HEK293T (cell line): ENCODE measurements at regions not wholly inside any gene's neighbourhood (a gene's known extent, or its start where the extent isn't known, plus 50 kb on each side); places are given as distances from the start of the nearest gene placed in this dataset.

ENCODE experiments used
- CTBP1 ChIP-seq: fragments of 450-650 bp; IDR thresholded peaks from 2 replicates; pipeline ENCODE4 v1.6.1; 2016; ENCODE audit warnings: borderline replicate concordance
- FOXK2 ChIP-seq: fragments of 450-650 bp; IDR thresholded peaks from 2 replicates; pipeline ENCODE4 v1.6.1; 2016; ENCODE audit warnings: mild to moderate bottlenecking
- LEF1 ChIP-seq: fragments of 450-650 bp; IDR thresholded peaks from 2 replicates; pipeline ENCODE4 v1.6.1; 2017; ENCODE audit warnings: mild to moderate bottlenecking, borderline replicate concordance
- ZNF384 ChIP-seq: fragments of 450-650 bp; IDR thresholded peaks from 2 replicates; pipeline ENCODE4 v1.6.1; 2016

- TF ChIP-seq ZNF384, result no peak
- TF ChIP-seq LEF1, result no peak
- TF ChIP-seq CTBP1, result no peak
- no peak for TF ChIP-seq FOXK2
These were observed 86.4 kb downstream of the SYF2 start for GRCh38 chr1:25145775-25146393.
